Activated T-cell treated with anti-CD3 and anti-CD28 coated beads, Interleukin-2, amount 50 U/mL, for 48 hours (primary cell): ENCODE measurements at regions not wholly inside any gene's neighbourhood (a gene's known extent, or its start where the extent isn't known, plus 50 kb on each side); places are given as distances from the start of the nearest gene placed in this dataset.

Experiments
- DNase-seq, 2 experiments: peaks; one replicate each; pipeline ENCODE4 v3.0.0-alpha.2; 2020

GRCh38 chr13:104198801-104199200, 1132.6 kb upstream of the SLC10A2 start:
- no peak for DNase-seq

- DNase-seq, result no peak
Measured at GRCh38 chr13:104196611-104197010, 1130.4 kb upstream of the SLC10A2 start.

- DNase-seq, result no peak
Measured at GRCh38 chr13:104181526-104182231, 1115.5 kb upstream of the SLC10A2 start.

- DNase-seq, result no peak
Measured at GRCh38 chr13:104170980-104171555, 1104.9 kb upstream of the SLC10A2 start.

- DNase-seq, result no peak
Measured at GRCh38 chr13:104163866-104164630, 1097.8 kb upstream of the SLC10A2 start.

- no peak for DNase-seq
Measured at GRCh38 chr13:104160536-104160935, 1094.3 kb upstream of the SLC10A2 start.

- DNase-seq, result no peak
Measured at GRCh38 chr13:104143760-104144416, 1077.7 kb upstream of the SLC10A2 start.

- DNase-seq, result no peak
Measured at GRCh38 chr13:104140552-104140951, 1074.3 kb upstream of the SLC10A2 start.

GRCh38 chr13:104137416-104137815, 1071.2 kb upstream of the SLC10A2 start:
- DNase-seq, result no peak

GRCh38 chr13:104132849-104133248, 1066.6 kb upstream of the SLC10A2 start:
- DNase-seq, result no peak

- DNase-seq, result no peak
Measured at GRCh38 chr13:104114101-104114500, 1047.9 kb upstream of the SLC10A2 start.

GRCh38 chr13:104111031-104111430, 1044.8 kb upstream of the SLC10A2 start:
- no peak for DNase-seq

GRCh38 chr13:104106705-104107393, 1040.6 kb upstream of the SLC10A2 start:
- no peak for DNase-seq

GRCh38 chr13:104105418-104106355, 1039.5 kb upstream of the SLC10A2 start:
- DNase-seq, result no peak

GRCh38 chr13:104099750-104100149, 1033.5 kb upstream of the SLC10A2 start:
- DNase-seq, result no peak

GRCh38 chr13:104098421-104098820, 1032.2 kb upstream of the SLC10A2 start:
- no peak for DNase-seq

- no peak for DNase-seq
Measured at GRCh38 chr13:104086759-104087158, 1020.5 kb upstream of the SLC10A2 start.

- no peak for DNase-seq
Measured at GRCh38 chr13:104086210-104086609, 1020.0 kb upstream of the SLC10A2 start.

GRCh38 chr13:104085611-104086010, 1019.4 kb upstream of the SLC10A2 start:
- no peak for DNase-seq

- no peak for DNase-seq
Measured at GRCh38 chr13:104074326-104074725, 1008.1 kb upstream of the SLC10A2 start.

- DNase-seq, result no peak
Measured at GRCh38 chr13:104071806-104072205, 1005.6 kb upstream of the SLC10A2 start.

GRCh38 chr13:104065328-104065727, 999.1 kb upstream of the SLC10A2 start:
- no peak for DNase-seq
